Heart right ventricle (tissue), 16 donors: ENCODE measurements at regions not wholly inside any gene's neighbourhood (a gene's known extent, or its start where the extent isn't known, plus 50 kb on each side); places are given as distances from the start of the nearest gene placed in this dataset.

ENCODE experiments used
- ATAC-seq, 8 donors: fragments of 200-7000 bp; cut with Tn5 transposase; one replicate each; pipeline ENCODE4 v1.9.1; 2020; ENCODE audit warnings: mild to moderate bottlenecking in 8 of 8, moderate library complexity in 8 of 8, moderate number of reproducible peaks in 1 of 8
- DNase-seq, 2 donors: peaks; one replicate each; pipeline ENCODE4 v3.0.0-alpha.2; 2020
- H3K27ac ChIP-seq, 10 donors: fragments of 200-600 bp; sonication (generic) in 2 of 10; one replicate each; pipeline versions ENCODE4 v1.5.0 to v1.8.0; 2020 to 2022; ENCODE audit warnings: mild to moderate bottlenecking in 3 of 10
- H3K27me3 ChIP-seq, 7 donors: fragments of 200-600 bp; one replicate each; pipeline ENCODE4 v1.8.0; 2021 to 2022; ENCODE audit warnings: mild to moderate bottlenecking in 2 of 7
- H3K36me3 ChIP-seq, 9 donors: fragments of 200-600 bp; sonication (generic) in 1 of 9; one replicate each; pipeline versions ENCODE4 v1.5.0 to v1.8.0; 2020 to 2022; ENCODE audit warnings: mild to moderate bottlenecking in 2 of 9
- H3K4me1 ChIP-seq, 9 donors: fragments of 200-600 bp; sonication (generic) in 1 of 9; one replicate each; pipeline versions ENCODE4 v1.5.0 to v1.8.0; 2020 to 2022; ENCODE audit warnings: mild to moderate bottlenecking in 4 of 9
- H3K4me3 ChIP-seq, 10 donors: fragments of 200-600 bp; sonication (generic) in 2 of 10; one replicate each; pipeline versions ENCODE4 v1.5.0 to v1.8.0; 2020 to 2022; ENCODE audit warnings: mild to moderate bottlenecking in 7 of 10, moderate library complexity in 2 of 10
- H3K9me3 ChIP-seq, 11 donors: fragments of 200-600 bp in 10 of 11; sonication (generic) in 2 of 11; one replicate each; pipeline versions ENCODE4 v1.5.0 to v1.8.0; 2013 to 2022; ENCODE audit warnings: mild to moderate bottlenecking in 2 of 11, control low read depth in 1 of 11, moderate library complexity in 1 of 11
- CTCF ChIP-seq, 9 donors: fragments of 200-600 bp; sonication (generic) in 2 of 9; IDR thresholded peaks; one replicate each; pipeline versions ENCODE4 v1.5.0 to v1.8.0; 2021 to 2022; ENCODE audit warnings: antibody characterized with exemption in 9 of 9, mild to moderate bottlenecking in 5 of 9, moderate library complexity in 1 of 9
- WGBS, 2 donors: extraction: QIAGEN DNeasy Blood & Tissue Kit; methylation state at CpG; one replicate each; pipeline ENCODE4 v1.1.7; 2013; ENCODE audit warnings: inconsistent platforms in 1 of 2; 5-methylcytosine and 5-hydroxymethylcytosine counted together
- intact Hi-C, 10 donors: fragments of 100-400 bp; cut with DNase I; formaldehyde crosslinking; loops; one replicate each; pipeline versions ENCODE4 v1.11.1 to v1.14.2; 2022
- donor health status: Arrhythmogenic right ventricular cardiomyopathy.
- donor health status: ischemic (EF 13 %, LVEDD 7.1; RV severe dilation, severe dysfunction).
- donor health status: healthy with polysubstance abuse.
- donor health status: DM: no; HTN: yes; CAD: no.
- donor health status: DM: no; HTN: no; CAD: no.
- donor health status: ischemic (EF 25% LVEDD 6.9; RV normal size, moderate dysfunction).
- donor health status: ischemic (EF 25% LVEDD 5.7; RV mildly dilated, moderate dysfunction).
- donor health status: healthy.
- donor health status: DM: yes; HTN: yes; CAD: no.
- donor health status: Ischemic cardiomyopathy.
- donor health status: ischemic (EF 35%, LVEDD 5.7; RV mildly dilated, moderate dysfunction).
- donor health status: nonischemic (EF 11% LVEDD 7.7; RV severe dilation, severe dysfunction).
- donor health status: DM: yes; HTN: yes; CAD: no.
- donor health status: PGD.
- donor health status: ischemic (EF 29% LVEDD 5.4; RV normal size, mild dysfunction).
- donor health status: nonischemic (EF 23%, LVEDD 6.1; RV moderate dilation, normal function).

DNA sequence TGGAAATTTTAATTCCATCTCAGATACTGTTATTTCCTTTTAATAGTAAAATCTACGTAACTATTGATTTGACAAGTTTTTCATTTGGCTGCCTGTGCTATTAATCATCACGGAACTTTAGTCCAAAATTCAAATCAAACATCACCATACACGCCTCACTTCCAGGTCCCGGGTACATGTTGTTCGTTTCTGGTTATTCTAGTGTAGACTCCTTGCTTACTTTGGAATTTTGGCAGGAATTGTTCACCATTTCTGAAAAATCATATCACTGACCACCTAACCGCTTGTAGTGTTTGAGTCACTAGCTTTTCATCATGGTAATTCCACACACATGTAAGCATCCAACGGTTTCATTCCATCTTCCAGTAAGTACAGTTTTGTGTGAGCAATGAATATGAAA is 98.0 kb upstream of the NHSL1 start:
- Histone ChIP-seq H3K4me3 (no peak overlapping the region), H3K9me3 (no peaks in the 10 kb centered on the region), H3K36me3 (no peaks in the 10 kb centered on the region), H3K4me1 (peaks cover 0 to 24% (median 9%) of the 10 kb centered on the region in 9 donors), H3K27me3 (no peaks in the 10 kb centered on the region), H3K27ac (no peak overlapping the region)
- ATAC-seq (no peak), DNase-seq (no peak)
- intact Hi-C loops: loop anchor here in 2 of 10 donors (10.0 kb wide), 1 partner anchor 483 kb away; no protein-coding TSS in a partner anchor
- TF ChIP-seq CTCF (IDR thresholded peaks at IDR 0.05): no peak
- WGBS, 2 donors: 91 to 92% methylated on average over 7 of the region's 7 CpGs

DNA sequence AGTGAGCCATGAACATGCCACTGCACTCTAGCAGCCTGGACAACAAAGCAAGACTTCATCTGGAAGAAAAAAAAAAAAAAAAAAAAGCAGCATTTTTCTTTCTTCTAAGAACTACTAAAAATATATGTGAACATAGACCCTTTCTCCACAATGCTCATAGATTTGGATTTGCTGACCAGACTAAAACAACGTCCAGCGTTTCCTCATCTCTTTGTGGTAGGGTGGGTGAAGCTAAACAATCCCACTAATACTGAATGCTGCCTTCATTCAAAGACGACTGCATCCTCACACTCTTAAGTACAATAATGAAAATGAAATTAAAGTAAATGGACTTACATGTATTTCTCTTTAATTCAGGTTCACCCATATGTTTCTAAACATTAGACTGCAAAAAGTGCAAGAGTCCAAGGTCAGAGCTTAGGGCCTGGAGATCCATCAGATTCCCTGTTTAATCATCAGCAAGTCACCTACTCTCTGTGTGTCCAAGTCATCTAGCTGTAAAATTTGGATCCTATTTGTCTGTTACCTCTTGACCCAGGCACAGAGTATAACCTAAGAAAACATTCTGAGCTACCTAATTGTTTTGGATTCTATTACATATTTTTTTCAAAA is 99.4 kb upstream of the NHSL1 start:
- Histone ChIP-seq H3K27me3 (no peaks in the 10 kb centered on the region), H3K4me3 (no peak overlapping the region), H3K27ac (no peak overlapping the region), H3K9me3 (no peaks in the 10 kb centered on the region), H3K4me1 (peaks cover 0 to 12% (median 7%) of the 10 kb centered on the region in 9 donors), H3K36me3 (no peaks in the 10 kb centered on the region)
- ATAC-seq: no peak
- no peak for TF ChIP-seq CTCF (IDR thresholded peaks at IDR 0.05)
- intact Hi-C loops: loop anchor here in 2 of 10 donors (10.0 kb wide), 1 partner anchor 484 kb away; no protein-coding TSS in a partner anchor
- DNase-seq: no peak
- WGBS, 2 donors: 93 to 96% methylated on average over 3 of the region's 3 CpGs

GRCh38 chr6:138600261-138600660 is 101.0 kb upstream of the NHSL1 start:
- peaks cover 0 to 3% (median 0%) of the 10 kb centered on the region in 9 donors for H3K4me1 ChIP-seq
- TF ChIP-seq CTCF (IDR thresholded peaks at IDR 0.05): no peak
- H3K36me3 ChIP-seq: no peaks in the 10 kb centered on the region
- no peaks in the 10 kb centered on the region for H3K9me3 ChIP-seq
- no peak for ATAC-seq
- no peaks in the 10 kb centered on the region for H3K27me3 ChIP-seq
- no peak overlapping the region for H3K27ac ChIP-seq
- no peak overlapping the region for H3K4me3 ChIP-seq
- intact Hi-C loops: no loop called here
- no peak for DNase-seq

DNA sequence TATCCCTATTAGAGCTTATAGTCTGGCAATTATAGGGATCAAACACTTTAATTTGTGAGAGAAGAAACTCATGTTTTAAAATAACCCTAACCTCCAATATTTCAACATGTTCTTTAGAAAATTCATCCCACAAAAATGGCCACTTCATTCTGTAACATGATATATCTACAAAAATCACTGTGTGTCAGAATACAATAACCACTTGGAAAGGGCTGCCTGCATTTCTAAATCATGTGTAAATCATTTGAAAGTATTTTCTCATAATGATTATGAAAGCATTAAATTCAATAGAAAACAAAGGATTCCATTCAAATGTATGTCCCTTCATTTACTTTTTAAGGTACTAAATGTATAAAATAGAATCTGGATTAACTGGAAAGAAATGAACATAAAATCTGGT is 101.4 kb upstream of the NHSL1 start:
- peaks cover 0 to 3% (median 0%) of the 10 kb centered on the region in 9 donors for H3K4me1 ChIP-seq
- DNase-seq (no peak), ATAC-seq (no peak)
- no peak for TF ChIP-seq CTCF (IDR thresholded peaks at IDR 0.05)
- intact Hi-C loops: no loop called here
- no peaks in the 10 kb centered on the region for H3K9me3 ChIP-seq
- H3K27ac ChIP-seq: no peak overlapping the region
- no peak overlapping the region for H3K4me3 ChIP-seq
- no peaks in the 10 kb centered on the region for H3K36me3 ChIP-seq
- no peaks in the 10 kb centered on the region for H3K27me3 ChIP-seq
